ENCODE measurements at regions not wholly inside any gene's neighbourhood (a gene's known extent, or its start where the extent isn't known, plus 50 kb on each side); places are given as distances from the start of the nearest gene placed in this dataset.

DNA sequence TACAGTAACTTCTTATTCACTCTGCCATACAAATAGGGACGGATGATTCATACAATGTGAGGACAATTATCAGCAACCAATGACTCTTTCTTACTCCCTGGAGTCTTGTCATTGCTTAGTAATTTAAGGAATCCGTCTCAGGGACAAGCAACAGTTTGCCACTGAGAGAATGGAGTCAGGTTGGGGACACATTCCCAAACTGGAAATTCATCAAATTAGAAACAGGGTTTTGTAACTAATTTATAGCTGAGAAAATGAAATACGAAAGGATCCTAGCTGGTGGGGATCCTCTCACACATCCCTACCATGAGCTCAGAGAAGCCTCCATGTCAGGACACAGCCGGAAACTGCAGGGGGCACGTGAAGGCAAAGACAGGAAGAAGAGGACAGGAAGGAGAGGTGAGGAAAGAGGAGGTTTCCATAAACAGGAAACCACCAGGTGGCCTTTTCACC lies 50.4 kb upstream of the KDR start:
- DNase-seq, result no peak
- H3K27me3 ChIP-seq, result no peaks in the 10 kb centered on the region
- TF ChIP-seq CTCF (IDR thresholded peaks at IDR 0.05; ENCODE audit: low read depth, low read length), result no peak

GRCh38 chr4:55176497-55176896 lies 51.1 kb upstream of the KDR start:
- DNase-seq, result no peak
- TF ChIP-seq CTCF (IDR thresholded peaks at IDR 0.05; ENCODE audit: low read depth, low read length), result no peak
- H3K4me1 ChIP-seq, result no peaks in the 10 kb centered on the region
- no peaks in the 10 kb centered on the region for H3K36me3 ChIP-seq
- no peaks in the 10 kb centered on the region for H3K27me3 ChIP-seq
- no peak overlapping the region for H3K4me3 ChIP-seq (ENCODE audit: low read depth, low read length)
- no peaks in the 10 kb centered on the region for H3K9me3 ChIP-seq

More for the DNA sequence above, 50.4 kb upstream of the KDR start:
- no peak overlapping the region for H3K4me3 ChIP-seq (ENCODE audit: low read depth, low read length)
- H3K9me3 ChIP-seq, result no peaks in the 10 kb centered on the region
- H3K4me1 ChIP-seq, result no peaks in the 10 kb centered on the region
- H3K36me3 ChIP-seq, result no peaks in the 10 kb centered on the region

DNA sequence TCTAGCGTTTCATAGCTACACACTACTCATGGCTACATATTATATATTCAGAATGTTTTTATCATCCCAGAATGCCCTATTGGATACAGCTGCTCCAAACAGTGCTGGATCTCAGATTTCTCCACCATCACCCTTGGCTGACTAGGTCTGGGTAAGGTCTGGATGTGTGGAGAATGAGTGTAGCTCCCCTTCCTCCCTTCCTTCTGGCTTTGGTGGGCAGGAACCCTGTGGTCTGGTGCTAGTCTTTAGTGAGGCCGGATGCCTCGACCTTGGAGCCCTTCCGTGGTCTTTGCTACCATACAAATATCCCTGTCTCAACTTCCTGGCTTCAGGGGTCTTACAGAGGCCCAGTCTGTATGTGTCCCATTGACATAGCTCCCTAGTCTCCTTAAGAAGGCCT lies 52.1 kb upstream of the KDR start:
- no peak for TF ChIP-seq CTCF (IDR thresholded peaks at IDR 0.05; ENCODE audit: low read depth, low read length)
- Histone ChIP-seq H3K9me3 (no peaks in the 10 kb centered on the region), H3K27me3 (no peaks in the 10 kb centered on the region), H3K4me3 (ENCODE audit: low read depth, low read length) (no peak overlapping the region), H3K36me3 (no peaks in the 10 kb centered on the region), H3K4me1 (no peaks in the 10 kb centered on the region)
- DNase-seq, result no peak

GRCh38 chr4:55178226-55179005 lies 53.0 kb upstream of the KDR start:
- TF ChIP-seq CTCF (IDR thresholded peaks at IDR 0.05; ENCODE audit: low read depth, low read length), result no peak
- no peaks in the 10 kb centered on the region for H3K9me3 ChIP-seq

DNA sequence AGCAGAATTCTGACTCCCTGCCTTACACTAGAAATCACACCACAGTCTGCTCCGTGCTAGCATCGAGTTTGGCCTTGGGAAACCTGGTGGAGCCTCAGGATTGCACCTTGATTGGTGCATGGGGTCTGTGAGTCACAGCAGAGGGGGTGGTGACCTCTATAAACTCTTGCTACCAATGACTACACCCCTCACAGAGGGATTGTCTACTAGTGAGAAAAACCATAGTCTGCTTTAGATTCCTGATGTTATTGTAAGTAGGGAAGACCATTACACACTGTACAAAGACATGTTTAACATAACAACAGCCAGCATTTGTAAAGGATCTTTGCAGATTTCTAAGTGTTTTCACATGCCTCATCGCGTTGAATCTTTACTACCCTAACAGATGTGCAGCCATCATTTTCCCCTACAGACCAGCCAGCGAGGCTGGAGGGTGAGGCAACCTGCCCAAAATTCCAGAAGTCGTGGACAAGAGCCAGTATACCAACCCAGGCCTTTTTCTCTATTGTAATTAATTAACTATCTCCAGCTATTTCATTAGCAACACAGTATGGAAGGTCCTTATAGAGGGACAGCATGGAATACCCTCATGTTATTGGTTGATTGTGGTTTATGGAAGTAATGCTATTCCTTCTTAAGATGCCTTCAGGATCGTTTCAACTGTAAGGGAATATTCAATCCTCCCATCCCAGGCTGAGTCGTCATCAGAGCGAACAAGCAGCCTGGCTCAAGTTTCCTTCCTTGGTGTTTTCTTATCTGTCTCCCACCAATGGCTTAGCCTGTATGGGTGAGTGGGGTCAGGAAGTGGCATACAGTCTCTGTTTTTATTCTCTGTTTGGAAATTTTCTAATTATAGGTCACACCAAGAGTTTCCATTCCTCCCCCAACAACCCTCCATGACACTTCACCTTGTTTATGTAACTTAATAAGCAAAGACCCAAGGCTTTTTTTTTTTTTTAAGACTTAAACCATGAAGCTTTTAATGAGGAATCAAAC lies 55.9 kb upstream of the KDR start:
- H3K27me3 ChIP-seq, result no peaks in the 10 kb centered on the region
- no peak for TF ChIP-seq CTCF (IDR thresholded peaks at IDR 0.05; ENCODE audit: low read depth, low read length)
- no peaks in the 10 kb centered on the region for H3K36me3 ChIP-seq
- DNase-seq, result no peak
- H3K9me3 ChIP-seq, result no peaks in the 10 kb centered on the region
- H3K4me3 ChIP-seq (ENCODE audit: low read depth, low read length), result no peak overlapping the region
- no peaks in the 10 kb centered on the region for H3K4me1 ChIP-seq

More at GRCh38 chr4:55178226-55179005, 53.0 kb upstream of the KDR start:
- H3K27me3 ChIP-seq, result no peaks in the 10 kb centered on the region
- no peak for DNase-seq
- H3K4me1 ChIP-seq, result no peaks in the 10 kb centered on the region
- no peak overlapping the region for H3K4me3 ChIP-seq (ENCODE audit: low read depth, low read length)
- H3K36me3 ChIP-seq, result no peaks in the 10 kb centered on the region
